IPS-18c (cell line): ENCODE measurements at regions not wholly inside any gene's neighbourhood (a gene's known extent, or its start where the extent isn't known, plus 50 kb on each side); places are given as distances from the start of the nearest gene placed in this dataset.
"Not testable (repeated sequence)": the region's sequence is repeated elsewhere in the genome, so short reads cannot be mapped to it uniquely, and the experiment has no call there.

Experiments
- H3K4me3 ChIP-seq: 2 replicates; pipeline ENCODE4 v1.7.0; 2013; ENCODE audit warnings: low read depth, mild to moderate bottlenecking, low read length, moderate library complexity; ENCODE audit not compliant: insufficient read depth
- H3K9me3 ChIP-seq: one replicate; pipeline ENCODE4 v1.6.1; 2013; ENCODE audit warnings: mild to moderate bottlenecking, low read length, moderate library complexity; ENCODE audit not compliant: control insufficient read depth, insufficient read depth

- H3K4me3 ChIP-seq = no peak overlapping the region
- no peaks in the 10 kb centered on the region for H3K9me3 ChIP-seq
Measured at GRCh38 chr3:11739706-11740105, 96.0 kb upstream of the VGLL4 start.

GRCh38 chr3:11739123-11739522 lies 95.4 kb upstream of the VGLL4 start:
- Histone ChIP-seq H3K4me3 (no peak overlapping the region), H3K9me3 (no peaks in the 10 kb centered on the region)

GRCh38 chr3:11737742-11738141 lies 94.0 kb upstream of the VGLL4 start:
- H3K4me3 ChIP-seq = no peak overlapping the region
- no peaks in the 10 kb centered on the region for H3K9me3 ChIP-seq

- no peaks in the 10 kb centered on the region for H3K9me3 ChIP-seq
- no peak overlapping the region for H3K4me3 ChIP-seq
Measured at GRCh38 chr3:11736136-11736833, 92.6 kb upstream of the VGLL4 start.

- no peaks in the 10 kb centered on the region for H3K9me3 ChIP-seq
- no peak overlapping the region for H3K4me3 ChIP-seq
Measured at GRCh38 chr3:11735638-11736037, 91.9 kb upstream of the VGLL4 start.

- not testable (repeated sequence) for H3K4me3 ChIP-seq, H3K9me3 ChIP-seq
Measured at GRCh38 chr3:11735111-11735510, 91.4 kb upstream of the VGLL4 start.

- no peak overlapping the region for H3K4me3 ChIP-seq
- no peaks in the 10 kb centered on the region for H3K9me3 ChIP-seq
Measured at GRCh38 chr3:11733914-11734313, 90.2 kb upstream of the VGLL4 start.

GRCh38 chr3:11727207-11727606 lies 83.5 kb upstream of the VGLL4 start:
- Histone ChIP-seq H3K9me3 (no peaks in the 10 kb centered on the region), H3K4me3 (no peak overlapping the region)

- no peak overlapping the region for H3K4me3 ChIP-seq
- H3K9me3 ChIP-seq = no peaks in the 10 kb centered on the region
Measured at GRCh38 chr3:11726146-11726545, 82.4 kb upstream of the VGLL4 start.

GRCh38 chr3:11725340-11725641 lies 81.6 kb upstream of the VGLL4 start:
- not testable (repeated sequence) for H3K9me3 ChIP-seq, H3K4me3 ChIP-seq

- Histone ChIP-seq H3K9me3 (no peaks in the 10 kb centered on the region), H3K4me3 (no peak overlapping the region)
Measured at GRCh38 chr3:11724615-11725339, 81.1 kb upstream of the VGLL4 start.

GRCh38 chr3:11721479-11721878 lies 77.8 kb upstream of the VGLL4 start:
- Histone ChIP-seq H3K4me3 (no peak overlapping the region), H3K9me3 (no peaks in the 10 kb centered on the region)

GRCh38 chr3:11720917-11721411 lies 77.2 kb upstream of the VGLL4 start:
- Histone ChIP-seq H3K4me3 (peak overlapping the region; percentile 89), H3K9me3 (no peaks in the 10 kb centered on the region)

GRCh38 chr3:11720304-11720898 lies 76.7 kb upstream of the VGLL4 start:
- H3K4me3 ChIP-seq = peak overlapping the region; percentile 89
- no peaks in the 10 kb centered on the region for H3K9me3 ChIP-seq

GRCh38 chr3:11719406-11720303 lies 75.9 kb upstream of the VGLL4 start:
- Histone ChIP-seq H3K9me3 (no peaks in the 10 kb centered on the region), H3K4me3 (peak overlapping the region; percentile 89)

- peak overlapping the region; percentile 89 for H3K4me3 ChIP-seq
Measured at GRCh38 chr3:11718637-11719405, 75.1 kb upstream of the VGLL4 start.

More at GRCh38 chr3:11718637-11719405, 75.1 kb upstream of the VGLL4 start:
- no peaks in the 10 kb centered on the region for H3K9me3 ChIP-seq
